Activated T-helper 2 cell treated with anti-CD3 and anti-CD28 coated beads, Interferon-gamma antibody, Interleukin-2, Interleukin-4, amounts not matched to agents 10 μg/mL and 5 μg/mL and 100 μg/mL, durations not matched to agents 14 hours and 24 hours and 36 hours (primary cell): ENCODE measurements at regions not wholly inside any gene's neighbourhood (a gene's known extent, or its start where the extent isn't known, plus 50 kb on each side); places are given as distances from the start of the nearest gene placed in this dataset.

Experiments
- DNase-seq: peaks from one replicate; pipeline ENCODE4 v3.0.0; 2021; ENCODE audit warnings: low spot score
- H3K27ac Mint-ChIP-seq: one replicate; pipeline ENCODE4 v1.8.0; 2021; ENCODE audit warnings: mixed read lengths
- H3K27me3 Mint-ChIP-seq: one replicate; pipeline ENCODE4 v1.8.0; 2021; ENCODE audit warnings: low read depth, mixed read lengths
- H3K36me3 Mint-ChIP-seq: one replicate; pipeline ENCODE4 v1.8.0; 2021; ENCODE audit warnings: low read depth, mixed read lengths
- H3K4me1 Mint-ChIP-seq: one replicate; pipeline ENCODE4 v1.8.0; 2021; ENCODE audit warnings: low read depth, mixed read lengths
- H3K4me3 Mint-ChIP-seq: one replicate; pipeline ENCODE4 v1.8.0; 2021; ENCODE audit warnings: low read depth, mild to moderate bottlenecking, moderate library complexity, mixed read lengths
- H3K9me3 Mint-ChIP-seq: one replicate; pipeline ENCODE4 v1.8.0; 2021; ENCODE audit warnings: mixed read lengths
- intact Hi-C: fragments of 100-400 bp; cut with micrococcal nuclease; formaldehyde crosslinking; loops from one replicate; pipeline ENCODE4 v1.15.1; 2023

DNA sequence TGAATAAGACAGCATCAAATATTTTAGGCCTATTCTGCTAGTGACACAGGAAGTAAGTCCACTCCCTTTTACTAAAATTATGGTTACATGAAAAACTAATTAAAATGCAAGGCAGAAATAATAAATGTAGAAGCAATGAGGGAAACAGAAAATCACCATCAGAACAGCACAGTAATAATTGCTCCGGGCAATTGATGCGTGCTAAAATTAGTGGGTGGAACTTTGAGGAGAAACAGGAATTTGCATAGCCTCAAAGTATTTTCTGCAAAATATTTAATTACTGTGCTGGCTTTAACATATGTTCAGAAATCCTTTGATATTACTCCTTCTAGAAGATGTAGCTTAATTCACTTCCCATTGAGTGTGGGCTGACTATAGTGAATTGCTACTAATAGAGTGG is 654.3 kb upstream of the RAB6C start:
- intact Hi-C loops: no loop called here
- no peaks in the 10 kb centered on the region for H3K36me3 Mint-ChIP-seq
- no peak overlapping the region for H3K27ac Mint-ChIP-seq
- no peaks in the 10 kb centered on the region for H3K27me3 Mint-ChIP-seq
- no peaks in the 10 kb centered on the region for H3K4me1 Mint-ChIP-seq
- peaks cover 7% of the 10 kb centered on the region for H3K9me3 Mint-ChIP-seq
- DNase-seq: no peak
- no peak overlapping the region for H3K4me3 Mint-ChIP-seq

DNA sequence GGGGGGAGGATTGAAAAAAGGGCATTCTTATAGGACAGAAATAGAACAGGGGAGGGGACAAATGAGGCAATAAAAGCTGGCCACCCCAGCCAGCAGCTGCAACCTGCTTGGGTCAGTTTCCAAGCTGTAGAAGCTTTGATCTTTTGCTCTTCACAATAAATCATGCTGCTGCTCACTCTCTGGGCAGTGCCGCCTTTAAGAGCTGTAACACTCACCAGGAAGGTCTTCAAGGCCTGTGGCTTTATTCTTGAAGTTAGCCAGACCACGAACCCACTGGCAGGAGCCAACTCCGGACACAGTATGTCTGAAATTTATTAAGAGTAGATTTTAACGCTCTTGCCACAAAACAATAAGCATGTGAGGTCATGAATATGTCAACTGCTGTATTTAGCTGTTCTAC is 649.9 kb upstream of the RAB6C start:
- DNase-seq: no peak
- Mint-ChIP-seq H3K4me1 (no peaks in the 10 kb centered on the region), H3K4me3 (no peak overlapping the region), H3K27ac (no peak overlapping the region), H3K9me3 (peaks cover 7% of the 10 kb centered on the region), H3K36me3 (no peaks in the 10 kb centered on the region), H3K27me3 (no peaks in the 10 kb centered on the region)
- intact Hi-C loops: no loop called here

DNA sequence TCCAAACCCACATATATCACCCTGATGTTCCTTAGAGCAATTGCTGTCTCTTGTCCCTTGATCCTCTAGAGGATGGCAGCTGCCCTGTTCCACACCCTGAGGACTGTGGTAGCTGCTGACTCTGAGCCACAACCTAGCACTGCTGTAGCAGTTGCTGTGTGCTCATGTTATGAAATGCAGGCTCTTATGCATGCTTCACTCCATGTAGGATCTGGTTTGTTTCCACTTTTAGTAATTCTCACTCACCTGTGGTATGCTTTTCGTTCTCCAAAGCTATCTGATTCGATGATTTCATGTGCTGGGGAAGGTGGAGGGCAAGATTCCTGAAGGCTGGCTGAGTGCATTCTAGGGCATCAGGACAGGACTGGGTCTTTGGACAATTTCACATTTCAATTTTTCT is 649.0 kb upstream of the RAB6C start:
- no peaks in the 10 kb centered on the region for H3K27me3 Mint-ChIP-seq
- no peak overlapping the region for H3K27ac Mint-ChIP-seq
- no peak overlapping the region for H3K4me3 Mint-ChIP-seq
- no peaks in the 10 kb centered on the region for H3K36me3 Mint-ChIP-seq
- no peaks in the 10 kb centered on the region for H3K4me1 Mint-ChIP-seq
- intact Hi-C loops: no loop called here
- DNase-seq: no peak
- H3K9me3 Mint-ChIP-seq: peaks cover 7% of the 10 kb centered on the region

DNA sequence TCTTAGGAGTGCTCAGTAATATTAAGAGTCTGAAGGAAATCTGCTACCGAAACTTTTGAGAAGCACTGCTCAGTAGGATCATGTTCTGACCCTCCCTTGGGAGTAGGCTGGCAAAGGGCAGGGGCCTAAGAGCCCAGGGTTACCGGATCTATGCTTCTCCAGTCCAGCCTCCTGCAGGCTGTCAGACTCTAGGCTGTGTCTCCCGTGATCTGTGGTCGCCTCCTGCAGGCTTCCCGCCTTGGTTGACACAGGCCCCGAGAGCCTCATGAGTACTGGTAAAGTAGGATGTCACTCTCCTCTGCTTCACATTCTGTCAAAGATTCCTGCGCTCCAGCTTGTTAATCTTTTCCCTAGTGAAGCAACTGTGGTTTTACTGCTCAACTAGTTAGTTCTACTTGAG is 647.8 kb upstream of the RAB6C start:
- H3K27me3 Mint-ChIP-seq: no peaks in the 10 kb centered on the region
- DNase-seq: no peak
- intact Hi-C loops: no loop called here
- H3K4me3 Mint-ChIP-seq: no peak overlapping the region
- H3K27ac Mint-ChIP-seq: no peak overlapping the region
- peaks cover 7% of the 10 kb centered on the region for H3K9me3 Mint-ChIP-seq
- no peaks in the 10 kb centered on the region for H3K36me3 Mint-ChIP-seq
- H3K4me1 Mint-ChIP-seq: no peaks in the 10 kb centered on the region

DNA sequence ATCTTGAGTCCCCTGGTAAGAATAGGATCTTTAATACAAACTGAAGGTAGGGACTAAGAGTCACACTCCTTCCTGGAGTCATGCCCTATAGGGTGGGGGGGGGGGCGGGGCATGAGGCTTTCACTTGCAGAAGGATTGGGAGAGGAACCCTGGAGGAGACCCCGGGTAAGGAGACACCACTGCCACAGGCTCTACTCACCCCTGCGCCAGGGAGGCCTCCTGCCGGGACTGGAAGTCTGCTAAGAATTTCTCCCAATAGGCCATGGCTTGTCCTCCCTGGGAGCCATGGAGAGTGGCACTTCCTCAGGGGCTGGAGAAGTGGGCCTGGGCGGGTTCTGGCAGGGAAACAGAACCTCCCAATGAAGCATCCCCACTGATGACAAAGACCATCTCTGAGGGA is 645.3 kb upstream of the RAB6C start:
- Mint-ChIP-seq H3K36me3 (no peaks in the 10 kb centered on the region), H3K9me3 (peaks cover 4% of the 10 kb centered on the region), H3K27ac (no peak overlapping the region), H3K27me3 (no peaks in the 10 kb centered on the region), H3K4me1 (no peaks in the 10 kb centered on the region), H3K4me3 (no peak overlapping the region)
- DNase-seq: no peak
- intact Hi-C loops: no loop called here

DNA sequence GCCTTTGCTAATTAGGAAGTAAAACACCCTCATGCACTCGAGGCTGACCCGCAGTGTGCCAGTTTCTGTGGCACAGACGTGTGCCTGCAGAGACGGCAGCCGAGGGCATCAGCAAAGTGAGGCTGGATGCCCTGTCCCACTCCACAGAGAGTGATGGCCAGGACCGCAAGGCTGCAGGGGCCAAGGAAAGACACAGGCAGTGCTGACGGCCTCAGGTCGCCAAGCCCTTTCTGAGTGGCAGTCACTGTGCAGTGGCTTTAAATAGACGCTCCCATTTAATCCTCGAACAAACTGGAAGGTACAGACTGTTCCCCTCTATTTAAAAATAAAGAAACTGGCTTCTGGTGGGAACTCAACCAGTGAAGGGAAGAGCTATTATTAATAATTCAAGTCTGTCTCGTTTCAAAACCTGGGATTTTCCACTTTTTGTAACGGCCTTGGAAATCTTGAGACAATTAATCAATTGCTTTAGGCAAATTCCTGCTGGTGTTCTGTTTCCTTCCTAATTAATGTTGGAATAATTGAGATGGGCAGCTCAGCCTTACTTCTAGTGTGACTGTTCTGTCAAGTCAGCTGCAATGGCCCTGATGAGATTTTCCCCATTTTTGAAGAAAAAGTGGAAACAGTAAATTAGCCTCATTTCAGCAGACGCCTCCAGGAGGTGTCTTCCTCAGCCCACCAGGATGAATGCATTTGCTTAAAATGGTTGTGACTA is 644.6 kb upstream of the RAB6C start:
- intact Hi-C loops: no loop called here
- Mint-ChIP-seq H3K4me1 (no peaks in the 10 kb centered on the region), H3K9me3 (no peaks in the 10 kb centered on the region), H3K27ac (no peak overlapping the region), H3K27me3 (no peaks in the 10 kb centered on the region), H3K36me3 (no peaks in the 10 kb centered on the region), H3K4me3 (no peak overlapping the region)
- no peak for DNase-seq

DNA sequence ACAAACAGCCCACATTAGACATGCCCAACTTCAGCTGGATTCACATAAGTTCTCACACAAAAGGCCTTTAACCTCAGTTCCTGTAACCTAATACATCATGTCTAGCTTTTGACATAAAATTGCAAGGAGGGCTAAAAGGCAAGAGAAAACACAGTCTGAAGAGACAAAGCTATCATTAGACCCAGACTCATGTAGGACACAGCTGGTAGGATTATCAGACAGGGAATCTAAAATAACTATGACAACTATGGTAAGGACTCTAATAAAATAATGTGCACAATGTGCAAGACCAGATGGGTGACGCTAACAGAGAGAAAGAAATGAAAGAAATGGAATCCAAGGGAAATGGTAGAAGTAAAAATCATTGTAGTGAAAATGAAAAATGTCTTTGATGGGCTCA is 643.2 kb upstream of the RAB6C start:
- H3K27ac Mint-ChIP-seq: no peak overlapping the region
- intact Hi-C loops: no loop called here
- H3K9me3 Mint-ChIP-seq: no peaks in the 10 kb centered on the region
- no peaks in the 10 kb centered on the region for H3K4me1 Mint-ChIP-seq
- no peak for DNase-seq
- no peak overlapping the region for H3K4me3 Mint-ChIP-seq
- no peaks in the 10 kb centered on the region for H3K36me3 Mint-ChIP-seq
- no peaks in the 10 kb centered on the region for H3K27me3 Mint-ChIP-seq

DNA sequence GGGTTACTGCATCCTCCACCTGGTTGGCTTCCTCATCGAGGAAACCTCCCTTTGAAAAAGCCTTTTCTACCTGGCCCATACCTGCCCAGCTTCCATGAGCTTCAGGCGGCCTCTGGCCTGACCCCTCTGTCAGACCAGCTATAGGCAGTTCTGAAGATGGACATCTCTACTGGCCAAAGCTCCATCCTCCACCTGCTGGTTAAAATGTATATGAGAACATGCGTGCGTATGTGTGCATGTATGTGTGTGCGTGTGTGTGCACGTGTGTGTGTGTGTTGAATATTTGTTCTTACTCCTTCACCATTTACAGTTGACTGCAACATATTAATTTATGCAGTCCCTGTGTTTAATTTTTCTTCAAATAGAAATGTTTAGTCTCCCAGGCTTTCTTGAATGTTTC is 642.4 kb upstream of the RAB6C start:
- H3K36me3 Mint-ChIP-seq: no peaks in the 10 kb centered on the region
- H3K9me3 Mint-ChIP-seq: no peaks in the 10 kb centered on the region
- intact Hi-C loops: no loop called here
- no peaks in the 10 kb centered on the region for H3K4me1 Mint-ChIP-seq
- no peak overlapping the region for H3K27ac Mint-ChIP-seq
- H3K4me3 Mint-ChIP-seq: no peak overlapping the region
- no peaks in the 10 kb centered on the region for H3K27me3 Mint-ChIP-seq
- no peak for DNase-seq

DNA sequence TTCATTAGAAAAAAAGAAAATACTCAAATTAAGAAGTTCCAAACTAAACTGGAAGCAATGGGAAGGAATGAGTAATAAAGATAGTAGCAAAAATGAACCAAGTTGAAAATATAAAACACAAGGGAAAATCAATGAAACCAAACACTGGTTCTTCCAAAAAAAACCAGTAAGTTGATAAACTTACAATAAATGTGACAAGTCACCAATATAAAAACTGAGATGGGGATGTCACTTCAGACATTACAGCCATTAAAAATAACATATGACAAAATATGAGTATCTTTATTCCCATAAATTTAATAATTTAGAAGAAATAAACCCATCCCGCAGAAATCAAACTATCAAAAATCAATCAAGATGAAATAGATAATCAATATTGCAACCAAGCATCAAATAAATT is 633.9 kb upstream of the RAB6C start:
- H3K27ac Mint-ChIP-seq: no peak overlapping the region
- no peak for DNase-seq
- H3K9me3 Mint-ChIP-seq: no peaks in the 10 kb centered on the region
- no peak overlapping the region for H3K4me3 Mint-ChIP-seq
- peaks cover 1% of the 10 kb centered on the region for H3K27me3 Mint-ChIP-seq
- H3K4me1 Mint-ChIP-seq: no peaks in the 10 kb centered on the region
- intact Hi-C loops: no loop called here
- H3K36me3 Mint-ChIP-seq: no peaks in the 10 kb centered on the region

DNA sequence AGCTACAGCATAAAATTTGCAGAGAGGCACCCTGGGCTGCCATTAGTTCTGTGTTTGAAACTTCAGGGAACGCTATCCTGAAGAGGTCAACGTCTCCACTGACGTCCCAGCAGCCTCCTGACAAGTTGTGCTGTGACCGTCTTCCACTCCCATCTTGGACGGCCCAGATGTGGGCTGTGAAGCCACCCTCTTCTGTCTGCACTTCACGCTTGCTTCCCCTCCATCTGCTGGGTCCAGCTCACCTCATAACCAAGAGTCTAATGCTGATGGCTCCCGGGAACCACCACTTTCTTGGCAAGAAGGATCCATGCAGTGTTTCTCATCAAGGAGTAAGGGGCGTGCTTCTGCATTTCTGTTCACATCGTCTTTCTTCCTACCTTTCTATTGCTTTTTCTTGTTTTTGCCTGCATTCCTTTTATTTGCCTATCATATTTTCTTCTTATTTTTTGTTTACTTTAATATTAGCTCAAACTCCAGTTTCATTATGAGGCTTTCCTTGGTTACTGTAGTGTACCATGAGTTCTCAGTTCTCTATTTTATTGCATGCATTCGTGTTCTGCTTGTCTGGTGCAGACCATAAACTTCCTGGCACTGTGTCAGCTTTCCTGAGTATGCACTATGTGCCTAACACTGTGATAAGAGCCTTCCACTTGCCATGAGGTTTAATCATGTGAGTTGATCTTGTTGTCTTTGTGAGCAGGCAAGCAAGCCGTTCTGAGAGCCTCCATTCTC is 631.8 kb upstream of the RAB6C start:
- H3K27me3 Mint-ChIP-seq: peaks cover 1% of the 10 kb centered on the region
- intact Hi-C loops: no loop called here

DNA sequence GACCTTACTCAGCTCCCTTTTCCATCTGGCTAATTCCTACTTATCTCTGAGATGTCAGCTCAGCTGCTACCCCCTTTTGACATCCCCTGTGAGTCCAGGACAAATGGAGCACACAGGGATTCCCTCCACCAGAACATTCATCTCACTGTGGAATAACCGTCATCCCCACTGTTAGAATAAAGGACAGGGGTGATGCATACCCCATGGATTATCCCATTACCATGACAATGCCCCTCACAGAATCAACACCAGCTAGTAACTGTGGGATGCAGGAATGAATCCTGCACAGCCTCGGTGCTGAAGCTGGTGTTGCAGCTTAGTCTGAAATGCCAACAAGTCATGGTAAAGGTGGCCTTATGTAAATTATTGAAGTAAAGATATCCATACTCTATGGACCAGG is 624.8 kb upstream of the RAB6C start:
- Mint-ChIP-seq H3K4me1 (no peaks in the 10 kb centered on the region), H3K27ac (no peak overlapping the region), H3K9me3 (no peaks in the 10 kb centered on the region), H3K36me3 (no peaks in the 10 kb centered on the region), H3K4me3 (no peak overlapping the region), H3K27me3 (no peaks in the 10 kb centered on the region)
- intact Hi-C loops: no loop called here
- DNase-seq: no peak

More for the DNA sequence above, 631.8 kb upstream of the RAB6C start:
- Mint-ChIP-seq H3K4me3 (no peak overlapping the region), H3K27ac (no peak overlapping the region), H3K36me3 (no peaks in the 10 kb centered on the region), H3K4me1 (no peaks in the 10 kb centered on the region), H3K9me3 (no peaks in the 10 kb centered on the region)
- no peak for DNase-seq

DNA sequence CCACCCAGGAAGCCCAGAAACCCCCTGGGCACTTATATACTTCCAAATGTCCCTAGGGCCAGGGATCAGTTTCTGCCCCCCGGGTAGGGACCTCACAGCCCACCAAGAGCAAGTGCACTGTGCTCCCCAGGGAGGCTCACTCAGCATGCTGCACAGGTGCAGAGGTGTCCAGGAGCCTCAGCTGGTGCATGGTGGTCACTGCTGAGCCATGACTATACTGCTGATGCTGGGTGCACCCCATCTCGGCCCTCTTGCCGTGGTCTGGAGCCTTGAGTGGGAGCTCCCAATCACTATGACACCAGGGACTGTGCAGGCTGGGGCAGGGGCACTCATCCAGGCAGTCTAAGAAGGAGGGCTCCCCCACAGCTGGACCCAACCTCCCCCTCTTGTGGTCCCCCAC is 617.8 kb upstream of the RAB6C start:
- no peak for DNase-seq
- no peak overlapping the region for H3K27ac Mint-ChIP-seq
- H3K4me1 Mint-ChIP-seq: no peaks in the 10 kb centered on the region
- H3K4me3 Mint-ChIP-seq: no peak overlapping the region
- no peaks in the 10 kb centered on the region for H3K36me3 Mint-ChIP-seq
- no peaks in the 10 kb centered on the region for H3K27me3 Mint-ChIP-seq
- intact Hi-C loops: no loop called here
- H3K9me3 Mint-ChIP-seq: no peaks in the 10 kb centered on the region

DNA sequence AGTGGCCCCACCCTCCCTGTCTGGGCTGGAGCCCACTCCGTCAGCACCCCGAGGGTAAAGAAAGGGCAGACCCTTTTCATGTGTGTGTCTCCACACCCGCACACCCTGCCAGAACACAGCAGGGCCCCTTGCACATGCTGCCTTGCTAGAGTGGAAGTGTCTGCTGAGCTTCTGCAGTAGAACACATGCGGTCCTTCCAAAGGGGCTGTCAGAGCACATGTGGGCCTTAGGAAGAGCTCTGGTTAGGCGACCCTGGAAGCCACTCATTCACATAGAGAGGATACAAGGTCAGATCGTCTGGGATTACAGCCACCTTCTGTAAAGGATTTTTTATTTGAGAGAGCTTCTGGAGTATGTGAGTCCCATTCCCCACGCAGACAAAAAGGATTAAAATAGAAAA is 613.2 kb upstream of the RAB6C start:
- no peak overlapping the region for H3K4me3 Mint-ChIP-seq
- no peak for DNase-seq
- H3K27ac Mint-ChIP-seq: no peak overlapping the region
- no peaks in the 10 kb centered on the region for H3K4me1 Mint-ChIP-seq
- intact Hi-C loops: no loop called here
- H3K36me3 Mint-ChIP-seq: no peaks in the 10 kb centered on the region
- H3K9me3 Mint-ChIP-seq: no peaks in the 10 kb centered on the region
- H3K27me3 Mint-ChIP-seq: no peaks in the 10 kb centered on the region
